ENCODE measurements at regions not wholly inside any gene's neighbourhood (a gene's known extent, or its start where the extent isn't known, plus 50 kb on each side); places are given as distances from the start of the nearest gene placed in this dataset.

DNA sequence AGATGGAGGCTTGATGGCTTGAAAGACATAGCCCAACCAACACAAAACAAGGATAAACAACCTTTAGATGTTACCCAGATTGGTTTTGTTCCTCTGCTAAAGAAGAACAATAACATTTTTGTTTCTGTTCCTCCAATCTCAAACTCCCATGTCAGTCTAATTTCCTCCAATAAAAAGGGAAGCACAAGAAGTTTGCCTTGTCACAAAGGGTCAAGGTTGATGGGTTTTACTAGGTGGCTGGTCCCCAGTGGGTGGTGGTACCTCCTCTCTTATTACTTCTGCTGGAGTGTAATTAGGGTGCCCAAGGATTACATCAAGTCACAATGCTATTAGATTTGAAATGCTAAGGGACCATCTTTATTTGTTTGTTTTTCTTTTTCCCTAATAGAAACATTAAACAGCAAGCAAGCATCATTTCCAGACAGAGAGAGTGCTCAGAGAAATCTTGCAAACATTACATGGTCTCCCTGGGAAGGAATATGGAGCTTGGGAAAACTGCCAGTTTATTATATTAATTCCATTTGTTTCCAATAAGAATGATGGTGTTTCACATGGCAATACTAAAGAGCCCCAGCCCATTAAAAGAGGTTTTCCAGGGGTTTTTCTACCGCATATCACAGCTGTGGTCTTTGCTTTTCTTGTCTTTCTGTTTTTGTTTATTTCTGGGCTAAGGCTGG is 78.3 kb upstream of the AOAH start:
- DNase-seq = no peak

DNA sequence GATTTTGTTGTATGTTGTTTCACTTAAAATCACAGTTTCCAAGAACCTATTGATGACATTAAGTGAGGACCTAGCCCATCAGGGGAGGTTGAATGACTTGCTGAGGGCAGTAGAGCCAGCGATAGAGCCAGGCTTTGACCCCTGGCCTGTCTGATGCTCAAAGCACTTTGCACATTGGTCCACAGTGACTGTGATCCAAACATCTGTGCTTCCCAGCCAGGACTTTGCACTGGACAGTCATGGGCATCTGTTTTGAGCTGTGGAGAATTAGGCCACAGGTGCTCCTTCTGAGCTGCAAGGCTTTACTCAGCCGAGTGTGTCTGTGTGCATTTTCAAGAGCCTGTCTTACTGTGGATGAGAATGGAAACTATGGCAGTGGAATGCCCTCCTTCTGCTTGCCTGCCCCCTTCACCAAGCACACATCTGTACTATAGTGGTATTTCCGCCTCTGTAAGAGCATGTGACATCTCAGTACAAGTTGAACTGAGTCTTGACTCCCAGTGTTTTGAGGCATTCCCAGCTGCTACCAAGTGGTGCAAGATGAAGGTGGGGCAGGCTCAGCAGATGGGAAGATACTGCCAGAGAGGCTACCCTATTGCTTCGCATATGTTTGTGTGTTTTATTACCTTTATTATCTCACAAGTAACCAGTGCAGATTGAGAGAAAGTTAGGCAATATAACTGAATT is 72.7 kb upstream of the AOAH start:
- no peak for DNase-seq

DNA sequence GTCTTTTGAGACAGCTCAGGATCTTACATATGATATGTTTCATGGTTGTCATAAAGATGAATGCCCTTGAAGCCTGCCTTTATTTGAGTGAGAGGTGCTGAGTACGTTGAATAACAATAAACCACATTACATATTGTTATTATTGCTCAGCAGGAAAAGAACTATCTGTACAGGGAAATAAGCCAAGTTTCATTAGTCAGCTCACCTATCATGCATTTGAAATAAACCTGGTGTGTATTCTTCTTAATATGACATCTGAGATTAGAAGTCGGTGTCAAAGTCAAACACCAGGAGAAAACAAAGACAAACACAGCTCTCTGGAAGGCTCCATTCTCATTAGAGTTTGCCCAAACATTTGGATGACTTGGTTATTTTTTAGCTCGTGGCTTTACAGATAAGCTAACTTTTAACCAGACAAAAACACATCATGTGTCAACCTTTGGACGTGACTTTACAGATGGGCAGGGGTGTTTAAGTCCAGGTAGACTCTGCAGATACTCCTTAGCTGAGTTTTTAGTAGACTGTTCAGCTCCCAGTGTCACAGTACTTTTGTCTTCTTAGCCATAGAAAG is 71.2 kb upstream of the AOAH start:
- no peak for DNase-seq

GRCh38 chr7:36794689-36795088 is 70.4 kb upstream of the AOAH start:
- DNase-seq = no peak

DNA sequence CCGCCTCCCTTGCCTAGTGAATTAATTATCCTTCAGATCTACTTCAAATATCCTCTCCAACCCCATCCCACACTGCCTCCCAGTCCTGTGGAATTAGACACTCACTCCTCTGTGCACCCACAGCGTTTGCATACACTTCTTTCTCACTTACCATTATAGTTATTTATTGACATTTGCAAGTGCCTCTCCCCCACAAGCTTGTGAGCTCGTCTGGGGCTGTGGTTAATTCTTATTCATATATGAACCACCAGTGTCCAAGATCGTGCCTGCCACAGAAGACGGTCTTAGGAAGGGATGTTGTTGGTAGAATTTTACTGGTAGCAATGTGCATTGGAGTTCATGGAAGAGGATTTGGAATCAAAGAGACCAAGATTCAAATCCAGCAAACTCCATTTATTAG is 68.1 kb upstream of the AOAH start:
- DNase-seq = no peak

GRCh38 chr7:36790311-36790787 is 66.1 kb upstream of the AOAH start:
- no peak for DNase-seq

- DNase-seq = no peak
Observed at GRCh38 chr7:36788825-36789470, 64.7 kb upstream of the AOAH start.

DNA sequence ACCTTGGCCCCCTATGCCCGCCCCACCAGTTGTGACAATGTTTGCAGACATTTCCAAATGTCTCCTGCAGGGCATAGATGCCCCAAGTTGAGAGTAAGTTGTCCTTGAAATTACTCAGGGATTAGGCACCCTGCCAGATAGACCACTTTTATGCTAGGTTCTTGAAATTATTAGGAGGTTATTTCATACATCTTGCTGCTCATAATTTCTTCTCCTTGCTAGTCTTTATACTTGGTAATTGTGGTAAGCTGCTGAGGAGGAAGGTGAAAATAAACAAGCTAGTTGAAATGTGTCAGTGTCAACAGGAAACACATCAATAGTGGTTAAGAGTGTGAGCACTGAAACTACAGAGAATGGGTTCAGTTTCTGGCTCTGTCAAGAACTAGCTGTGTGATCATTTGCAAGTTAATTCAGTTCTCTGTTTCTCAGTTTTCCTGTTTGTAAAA is 63.7 kb upstream of the AOAH start:
- DNase-seq = no peak

DNA sequence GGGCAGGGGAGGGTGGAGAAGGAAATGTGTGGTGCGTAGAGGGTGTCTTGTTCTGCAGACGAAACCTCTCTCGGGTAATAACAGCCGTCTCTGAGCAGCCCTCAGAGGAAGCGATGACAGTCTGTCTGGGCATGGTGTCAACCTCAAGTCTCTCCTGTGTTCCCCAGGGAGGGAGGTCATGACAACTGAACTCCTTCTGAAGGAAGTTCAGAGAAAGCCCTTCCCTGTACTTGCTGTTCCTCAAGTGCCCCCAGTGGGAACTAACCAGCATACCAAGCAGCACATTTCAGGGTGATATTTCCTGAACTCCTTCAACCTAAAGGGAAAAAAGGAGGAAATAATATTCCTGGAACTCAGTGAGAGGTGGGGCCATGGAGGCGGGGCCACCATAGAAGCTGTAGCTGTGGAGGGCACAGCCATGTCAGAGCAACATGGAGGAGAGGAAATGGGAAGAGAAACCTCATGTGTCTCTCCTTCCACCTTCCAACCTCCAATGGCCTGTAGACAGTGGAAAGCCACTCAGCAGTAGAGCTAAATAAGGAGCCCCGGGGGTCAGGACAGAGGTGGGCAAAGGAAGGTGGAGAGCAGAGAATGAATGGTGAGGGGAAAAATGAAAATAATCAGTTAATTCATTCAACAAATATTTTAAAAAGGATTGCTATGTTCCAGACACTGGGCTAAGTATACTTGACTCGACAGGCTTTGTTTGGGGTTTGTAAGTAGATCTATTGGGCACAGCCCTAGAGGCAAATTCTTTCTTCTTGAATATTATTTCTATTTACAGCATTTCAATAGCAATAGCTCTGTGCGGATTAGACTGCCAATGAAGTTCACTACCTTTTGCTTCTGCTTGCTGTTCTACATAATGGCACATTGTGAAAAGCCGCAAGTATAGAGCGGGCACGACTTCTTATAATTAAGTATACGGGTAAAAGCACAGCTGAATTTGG is 61.0 kb upstream of the AOAH start:
- peak; percentile 63 for DNase-seq

- DNase-seq = no peak
Observed at GRCh38 chr7:36781011-36781738, 56.9 kb upstream of the AOAH start.

DNA sequence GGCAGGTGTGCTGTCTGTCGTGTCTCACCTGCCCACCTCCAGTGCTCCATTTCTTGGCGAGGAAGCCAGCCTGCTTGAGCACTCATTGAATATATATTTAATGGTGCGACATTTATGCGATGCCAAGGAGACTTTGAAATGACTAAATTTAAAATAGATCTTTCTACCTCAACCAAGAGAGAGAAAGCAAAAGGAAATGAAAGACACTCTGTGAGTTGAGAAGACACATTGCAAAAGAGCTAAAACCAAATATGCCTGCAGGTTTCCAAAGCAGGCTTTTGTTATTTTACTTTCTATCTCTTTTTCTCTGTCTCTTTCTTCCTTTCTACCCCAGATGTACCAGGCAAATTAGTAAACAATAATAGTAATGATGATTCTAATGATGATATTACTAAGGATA is 53.6 kb upstream of the AOAH start:
- DNase-seq = no peak

- peak; percentile 8 for DNase-seq
Observed at GRCh38 chr7:36777062-36777461, 52.8 kb upstream of the AOAH start.

DNA sequence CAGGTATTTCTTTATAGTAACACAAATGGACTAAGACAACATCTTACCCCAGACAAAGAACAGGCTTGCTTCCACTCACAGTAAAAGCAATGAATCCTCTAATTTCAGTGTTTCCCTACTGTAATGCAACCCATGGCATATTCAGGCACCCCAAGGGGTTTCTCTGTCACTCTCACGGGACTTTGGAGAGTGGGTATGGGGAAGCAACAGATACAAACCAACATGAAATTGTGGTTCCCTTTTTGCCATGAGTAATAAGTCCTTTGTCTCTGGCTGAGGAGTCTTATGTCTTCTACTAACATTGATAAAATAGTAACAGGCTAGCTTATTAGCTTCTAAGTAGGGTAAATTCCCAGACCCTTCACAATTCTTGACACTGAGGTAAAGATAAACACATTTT is 51.4 kb upstream of the AOAH start:
- no peak for DNase-seq

DNA sequence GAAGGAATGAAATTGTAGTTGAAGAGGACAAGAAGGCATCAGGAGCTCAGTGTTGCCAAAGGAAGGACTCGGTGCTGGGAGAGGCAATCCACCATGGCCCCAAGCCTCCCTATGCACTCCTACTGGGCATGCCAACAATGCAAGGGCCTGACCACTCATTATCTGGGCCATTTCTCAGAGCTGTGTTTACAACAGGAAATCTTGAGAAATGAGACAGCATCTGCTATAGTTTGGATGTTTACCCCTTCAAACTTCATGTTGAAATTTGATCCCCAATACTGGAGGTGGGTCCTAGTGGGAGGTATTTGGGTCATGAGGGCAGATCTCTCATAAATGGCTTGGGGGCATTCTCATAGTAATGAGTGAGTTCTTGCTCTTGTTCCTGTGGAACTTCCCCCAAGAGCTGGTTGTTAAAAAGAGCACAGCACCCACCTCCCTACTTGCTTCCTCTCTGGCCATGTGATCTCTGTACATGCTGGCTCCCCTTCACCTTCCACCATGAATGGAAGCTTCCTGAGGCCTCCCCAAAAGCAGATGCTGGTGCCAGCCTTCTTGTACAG is 50.8 kb upstream of the AOAH start:
- DNase-seq = no peak
